ENCODE measurements at regions not wholly inside any gene's neighbourhood (a gene's known extent, or its start where the extent isn't known, plus 50 kb on each side); places are given as distances from the start of the nearest gene placed in this dataset.

- TF ChIP-seq, protein P1, sequence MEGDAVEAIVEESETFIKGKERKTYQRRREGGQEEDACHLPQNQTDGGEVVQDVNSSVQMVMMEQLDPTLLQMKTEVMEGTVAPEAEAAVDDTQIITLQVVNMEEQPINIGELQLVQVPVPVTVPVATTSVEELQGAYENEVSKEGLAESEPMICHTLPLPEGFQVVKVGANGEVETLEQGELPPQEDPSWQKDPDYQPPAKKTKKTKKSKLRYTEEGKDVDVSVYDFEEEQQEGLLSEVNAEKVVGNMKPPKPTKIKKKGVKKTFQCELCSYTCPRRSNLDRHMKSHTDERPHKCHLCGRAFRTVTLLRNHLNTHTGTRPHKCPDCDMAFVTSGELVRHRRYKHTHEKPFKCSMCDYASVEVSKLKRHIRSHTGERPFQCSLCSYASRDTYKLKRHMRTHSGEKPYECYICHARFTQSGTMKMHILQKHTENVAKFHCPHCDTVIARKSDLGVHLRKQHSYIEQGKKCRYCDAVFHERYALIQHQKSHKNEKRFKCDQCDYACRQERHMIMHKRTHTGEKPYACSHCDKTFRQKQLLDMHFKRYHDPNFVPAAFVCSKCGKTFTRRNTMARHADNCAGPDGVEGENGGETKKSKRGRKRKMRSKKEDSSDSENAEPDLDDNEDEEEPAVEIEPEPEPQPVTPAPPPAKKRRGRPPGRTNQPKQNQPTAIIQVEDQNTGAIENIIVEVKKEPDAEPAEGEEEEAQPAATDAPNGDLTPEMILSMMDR (conservative IDR thresholded peaks at IDR 0.05; ENCODE audit: low read depth, low read length) = no peak
- no peak for TF ChIP-seq EZH2 (IDR thresholded peaks at IDR 0.05; ENCODE audit: borderline replicate concordance, low read depth, low read length, poor library complexity, severe bottlenecking)
- intact Hi-C loops (cut with micrococcal nuclease; ENCODE audit: unreplicated experiment) = no loop called here
- H3K27ac ChIP-seq (ENCODE audit: low read depth, low read length, poor library complexity, severe bottlenecking) = no peak overlapping the region
- H3K27me3 ChIP-seq (replicated peaks; ENCODE audit: insufficient read depth, low read depth, low read length, poor library complexity) = no peaks in the 10 kb centered on the region
- no peak for DNase-seq (ENCODE audit: low spot score)
- H3K4me1 ChIP-seq (ENCODE audit: insufficient read depth, low read length, poor library complexity, severe bottlenecking) = no peaks in the 10 kb centered on the region
- H3K4me3 ChIP-seq (ENCODE audit: low read depth, low read length, poor library complexity, severe bottlenecking) = no peak overlapping the region
- POLR2A ChIA-PET (ENCODE audit: low non-redundant PET) = no interaction called here
- no peaks in the 10 kb centered on the region for H3K36me3 ChIP-seq (ENCODE audit: insufficient read depth, low read length, poor library complexity, severe bottlenecking)
- CTCF ChIA-PET = no interaction called here
- H3K9me3 ChIP-seq (ENCODE audit: low read depth, low read length, poor library complexity, severe bottlenecking) = no peaks in the 10 kb centered on the region
- BruUV-seq (replicated peaks) = no TSS peak
Observed at GRCh38 chr6:92201618-92202017, 1217.7 kb downstream of the EPHA7 start.

DNA sequence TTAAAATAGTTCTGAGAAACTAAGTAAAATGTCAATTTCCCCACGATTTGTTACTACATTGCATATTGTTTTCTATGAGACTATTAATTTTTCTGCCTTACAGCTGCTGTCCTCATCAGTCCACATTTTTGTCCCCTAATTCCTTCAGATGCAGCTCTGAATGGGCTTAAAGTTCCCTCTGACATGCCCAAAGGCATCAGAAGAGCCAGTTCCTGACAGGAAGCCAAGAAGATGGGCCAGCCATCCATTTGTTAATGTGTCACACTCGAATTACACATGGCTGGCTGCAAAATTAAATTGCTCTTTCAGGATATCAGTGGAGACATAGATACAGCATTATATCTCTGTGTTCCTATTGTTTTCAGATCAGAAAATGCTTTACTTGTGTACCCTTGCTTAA, 1223.0 kb downstream of the EPHA7 start:
- no peaks in the 10 kb centered on the region for H3K27me3 ChIP-seq (replicated peaks; ENCODE audit: insufficient read depth, low read depth, low read length, poor library complexity)
- H3K4me1 ChIP-seq (ENCODE audit: insufficient read depth, low read length, poor library complexity, severe bottlenecking) = no peaks in the 10 kb centered on the region
- ChIA-PET CTCF (no interaction called here), POLR2A (ENCODE audit: low non-redundant PET) (no interaction called here)
- H3K4me3 ChIP-seq (ENCODE audit: low read depth, low read length, poor library complexity, severe bottlenecking) = no peak overlapping the region
- H3K36me3 ChIP-seq (ENCODE audit: insufficient read depth, low read length, poor library complexity, severe bottlenecking) = no peaks in the 10 kb centered on the region
- no TSS peak for BruUV-seq (replicated peaks)
- intact Hi-C loops (cut with micrococcal nuclease; ENCODE audit: unreplicated experiment) = no loop called here
- H3K9me3 ChIP-seq (ENCODE audit: low read depth, low read length, poor library complexity, severe bottlenecking) = no peaks in the 10 kb centered on the region
- H3K27ac ChIP-seq (ENCODE audit: low read depth, low read length, poor library complexity, severe bottlenecking) = no peak overlapping the region
- DNase-seq (ENCODE audit: low spot score) = no peak
- TF ChIP-seq, protein P1 (conservative IDR thresholded peaks at IDR 0.05; ENCODE audit: low read depth, low read length) = no peak
- no peak for TF ChIP-seq EZH2 (IDR thresholded peaks at IDR 0.05; ENCODE audit: borderline replicate concordance, low read depth, low read length, poor library complexity, severe bottlenecking)

DNA sequence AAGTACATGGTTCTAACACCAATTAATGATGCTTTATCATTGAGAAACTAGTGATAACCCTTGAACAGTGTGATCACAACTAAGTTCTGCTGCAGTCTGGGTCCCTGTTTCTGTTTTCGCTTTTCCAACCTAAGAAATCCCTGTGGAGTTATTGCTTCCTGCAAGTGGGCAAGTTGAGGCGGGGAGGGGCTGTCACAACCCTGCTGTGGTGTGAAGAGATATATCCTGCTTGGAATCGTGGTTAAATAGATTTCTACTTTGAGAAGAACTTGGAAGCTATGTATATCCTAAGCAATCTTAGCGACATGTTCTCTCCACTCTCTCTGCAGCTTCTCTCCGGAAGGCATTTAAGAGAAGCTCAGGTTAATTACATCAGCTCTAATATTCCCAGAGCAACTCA, 1223.6 kb downstream of the EPHA7 start:
- no peak overlapping the region for H3K27ac ChIP-seq (ENCODE audit: low read depth, low read length, poor library complexity, severe bottlenecking)
- intact Hi-C loops (cut with micrococcal nuclease; ENCODE audit: unreplicated experiment) = no loop called here
- H3K9me3 ChIP-seq (ENCODE audit: low read depth, low read length, poor library complexity, severe bottlenecking) = no peaks in the 10 kb centered on the region
- H3K4me1 ChIP-seq (ENCODE audit: insufficient read depth, low read length, poor library complexity, severe bottlenecking) = no peaks in the 10 kb centered on the region
- BruUV-seq (replicated peaks) = no TSS peak
- no peak overlapping the region for H3K4me3 ChIP-seq (ENCODE audit: low read depth, low read length, poor library complexity, severe bottlenecking)
- no peaks in the 10 kb centered on the region for H3K27me3 ChIP-seq (replicated peaks; ENCODE audit: insufficient read depth, low read depth, low read length, poor library complexity)
- POLR2A ChIA-PET (ENCODE audit: low non-redundant PET) = no interaction called here
- no peaks in the 10 kb centered on the region for H3K36me3 ChIP-seq (ENCODE audit: insufficient read depth, low read length, poor library complexity, severe bottlenecking)
- no peak for TF ChIP-seq EZH2 (IDR thresholded peaks at IDR 0.05; ENCODE audit: borderline replicate concordance, low read depth, low read length, poor library complexity, severe bottlenecking)
- TF ChIP-seq, protein P1 (conservative IDR thresholded peaks at IDR 0.05; ENCODE audit: low read depth, low read length) = no peak
- CTCF ChIA-PET = no interaction called here
- no peak for DNase-seq (ENCODE audit: low spot score)

Data from A673 (cell line).